ENCODE measurements at regions not wholly inside any gene's neighbourhood (a gene's known extent, or its start where the extent isn't known, plus 50 kb on each side); places are given as distances from the start of the nearest gene placed in this dataset.

- no peaks in the 10 kb centered on the region for H3K27me3 Mint-ChIP-seq (ENCODE audit: unreplicated experiment)
- no peaks in the 10 kb centered on the region for H3K36me3 Mint-ChIP-seq (ENCODE audit: unreplicated experiment)
- no peak overlapping the region for H3K4me3 Mint-ChIP-seq (ENCODE audit: unreplicated experiment)
- H3K27ac Mint-ChIP-seq (ENCODE audit: unreplicated experiment), result no peak overlapping the region
- no peaks in the 10 kb centered on the region for H3K9me3 Mint-ChIP-seq (ENCODE audit: unreplicated experiment)
- peaks cover 5% of the 10 kb centered on the region for H3K4me1 Mint-ChIP-seq (ENCODE audit: low read depth, unreplicated experiment)
- no peak for DNase-seq
- TF ChIP-seq CTCF (IDR thresholded peaks at IDR 0.05; ENCODE audit: partially characterized antibody, unreplicated experiment), result no peak
These were observed 332.0 kb downstream of the NSUN3 start for GRCh38 chr3:94394885-94395284.

- Mint-ChIP-seq H3K9me3 (ENCODE audit: unreplicated experiment) (no peaks in the 10 kb centered on the region), H3K27ac (ENCODE audit: unreplicated experiment) (no peak overlapping the region), H3K27me3 (ENCODE audit: unreplicated experiment) (no peaks in the 10 kb centered on the region), H3K4me1 (ENCODE audit: low read depth, unreplicated experiment) (peaks cover 5% of the 10 kb centered on the region), H3K36me3 (ENCODE audit: unreplicated experiment) (no peaks in the 10 kb centered on the region), H3K4me3 (ENCODE audit: unreplicated experiment) (no peak overlapping the region)
- TF ChIP-seq CTCF (IDR thresholded peaks at IDR 0.05; ENCODE audit: partially characterized antibody, unreplicated experiment), result no peak
- DNase-seq, result no peak
These were observed 333.0 kb downstream of the NSUN3 start for GRCh38 chr3:94395851-94396250.

GRCh38 chr3:94398036-94398435 is 335.2 kb downstream of the NSUN3 start:
- no peak overlapping the region for H3K4me3 Mint-ChIP-seq (ENCODE audit: unreplicated experiment)
- DNase-seq, result no peak
- no peak for TF ChIP-seq CTCF (IDR thresholded peaks at IDR 0.05; ENCODE audit: partially characterized antibody, unreplicated experiment)
- H3K27ac Mint-ChIP-seq (ENCODE audit: unreplicated experiment), result no peak overlapping the region
- H3K9me3 Mint-ChIP-seq (ENCODE audit: unreplicated experiment), result no peaks in the 10 kb centered on the region
- H3K4me1 Mint-ChIP-seq (ENCODE audit: low read depth, unreplicated experiment), result peaks cover 5% of the 10 kb centered on the region
- no peaks in the 10 kb centered on the region for H3K27me3 Mint-ChIP-seq (ENCODE audit: unreplicated experiment)
- H3K36me3 Mint-ChIP-seq (ENCODE audit: unreplicated experiment), result no peaks in the 10 kb centered on the region

- Mint-ChIP-seq H3K27ac (ENCODE audit: unreplicated experiment) (no peak overlapping the region), H3K27me3 (ENCODE audit: unreplicated experiment) (no peaks in the 10 kb centered on the region), H3K4me3 (ENCODE audit: unreplicated experiment) (no peak overlapping the region), H3K4me1 (ENCODE audit: low read depth, unreplicated experiment) (no peaks in the 10 kb centered on the region), H3K36me3 (ENCODE audit: unreplicated experiment) (no peaks in the 10 kb centered on the region), H3K9me3 (ENCODE audit: unreplicated experiment) (no peaks in the 10 kb centered on the region)
- no peak for TF ChIP-seq CTCF (IDR thresholded peaks at IDR 0.05; ENCODE audit: partially characterized antibody, unreplicated experiment)
- no peak for DNase-seq
These were observed 338.6 kb downstream of the NSUN3 start for GRCh38 chr3:94401466-94401865.

GRCh38 chr3:94402126-94402525 is 339.3 kb downstream of the NSUN3 start:
- TF ChIP-seq CTCF (IDR thresholded peaks at IDR 0.05; ENCODE audit: partially characterized antibody, unreplicated experiment), result no peak
- H3K4me3 Mint-ChIP-seq (ENCODE audit: unreplicated experiment), result no peak overlapping the region
- no peaks in the 10 kb centered on the region for H3K9me3 Mint-ChIP-seq (ENCODE audit: unreplicated experiment)
- H3K36me3 Mint-ChIP-seq (ENCODE audit: unreplicated experiment), result no peaks in the 10 kb centered on the region
- no peak overlapping the region for H3K27ac Mint-ChIP-seq (ENCODE audit: unreplicated experiment)
- H3K4me1 Mint-ChIP-seq (ENCODE audit: low read depth, unreplicated experiment), result no peaks in the 10 kb centered on the region
- H3K27me3 Mint-ChIP-seq (ENCODE audit: unreplicated experiment), result no peaks in the 10 kb centered on the region
- no peak for DNase-seq

Data from glutamatergic neuron (in vitro differentiated cells).